K562 (cell line): ENCODE measurements at regions not wholly inside any gene's neighbourhood (a gene's known extent, or its start where the extent isn't known, plus 50 kb on each side); places are given as distances from the start of the nearest gene placed in this dataset.

Experiments
- ATAC-seq: fragments of 200-7000 bp; cut with Tn5 transposase; 3 replicates; pipeline ENCODE4 v1.9.1; 2020; ENCODE audit warnings: moderate library complexity
- BruUV-seq: library from RNA; stranded (reverse); fragments of 400-500 nt; replicated peaks from 2 replicates; lab custom pipeline; 2021; lab: Mats Ljungman, UMichigan
- CTCF ChIA-PET: fragments of 300-600 bp; formaldehyde crosslinking; extraction: SDS; loops from one replicate; lab custom pipeline; 2021; ENCODE audit warnings: low intra/inter-chr PET ratio; lab: Yijun Ruan, JAX
- POLR2A ChIA-PET: fragments of 300-600, 350-650 bp; sonication (Branson Sonifier 250); formaldehyde crosslinking; extraction: SDS; loops from one replicate; lab custom pipeline; 2021; ENCODE audit warnings: antibody characterized with exemption, inconsistent platforms; lab: Yijun Ruan, JAX
- DNase-seq, 4 experiments: peaks; one replicate each; pipeline versions ENCODE4 v3.0.0 to v3.0.0-alpha.2; 2011 to 2018; ENCODE audit warnings: low spot score in 3 of 4, mixed read lengths in 3 of 4; ENCODE audit errors: extremely low read depth in 1 of 4
- FAIRE-seq: peaks from 2 replicates; lab custom pipeline; 2011; peaks lifted over from hg19 to GRCh38; lab: Jason Lieb, UNC
- H2AFZ ChIP-seq: 2 replicates; pipeline ENCODE4 v1.6.0; 2011; ENCODE audit warnings: low read depth, low read length, control low read depth, inconsistent platforms
- H3K27ac ChIP-seq: fragments of 200-600 bp; 3 replicates; pipeline ENCODE4 v1.8.0; 2011; ENCODE audit warnings: low read depth, mild to moderate bottlenecking, control low read depth, inconsistent platforms, low read length, moderate library complexity, mixed read lengths; ENCODE audit errors: extremely low read depth
- H3K27me3 ChIP-seq, 2 experiments: fragments of 300-600 bp in 1 of 2; 2 replicates in 1 of 2; 3 replicates in 1 of 2; pipeline versions ENCODE4 v1.6.0 to v1.8.0; 2011; ENCODE audit warnings: inconsistent platforms in 2 of 2, low read length in 2 of 2, mild to moderate bottlenecking in 1 of 2, mixed read lengths in 1 of 2, moderate library complexity in 1 of 2; ENCODE audit not compliant: control insufficient read depth in 2 of 2, insufficient read depth in 2 of 2
- H3K36me3 ChIP-seq: fragments of 300-600 bp; 3 replicates; pipeline ENCODE4 v1.8.0; 2011; ENCODE audit warnings: mild to moderate bottlenecking, low read length, inconsistent platforms; ENCODE audit not compliant: control insufficient read depth, insufficient read depth
- H3K4me1 ChIP-seq, 2 experiments: fragments of 200-600 bp in 1 of 2; replicated peaks in 1 of 2; 2 replicates in 1 of 2; 3 replicates in 1 of 2; pipeline versions ENCODE4 v1.5.1 to v1.8.0; 2011; ENCODE audit warnings: inconsistent platforms in 2 of 2, low read length in 2 of 2, mild to moderate bottlenecking in 1 of 2, mixed read lengths in 1 of 2, moderate library complexity in 1 of 2; ENCODE audit not compliant: control insufficient read depth in 2 of 2, insufficient read depth in 2 of 2
- H3K4me2 ChIP-seq: 2 replicates; pipeline ENCODE4 v1.6.1; 2011; ENCODE audit warnings: low read length, control low read depth, inconsistent platforms, mixed read lengths; ENCODE audit not compliant: insufficient read depth
- H3K4me3 ChIP-seq: fragments of 200-600 bp; sonication (generic), shearing (Covaris generic); 2 replicates; pipeline ENCODE4 v1.5.1; 2016; ENCODE audit warnings: control low read depth, inconsistent platforms
- H3K79me2 ChIP-seq: fragments of 200-600 bp; 3 replicates; pipeline ENCODE4 v1.8.0; 2011; ENCODE audit warnings: low read length, inconsistent platforms; ENCODE audit not compliant: control insufficient read depth, insufficient read depth
- H3K9ac ChIP-seq, 2 experiments: 2 replicates each; pipeline versions ENCODE4 v1.6.0 to v1.6.1; 2011; ENCODE audit warnings: low read depth in 2 of 2, low read length in 2 of 2, control low read depth in 1 of 2, inconsistent platforms in 1 of 2, mild to moderate bottlenecking in 1 of 2, mixed read lengths in 1 of 2; ENCODE audit not compliant: insufficient read depth in 1 of 2
- H3K9me1 ChIP-seq: one replicate; pipeline ENCODE4 v1.6.0; 2011; ENCODE audit warnings: inconsistent platforms, mild to moderate bottlenecking, low read length, moderate library complexity; ENCODE audit not compliant: control insufficient read depth, insufficient read depth
- H3K9me3 ChIP-seq: replicated peaks from 2 replicates; pipeline ENCODE4 v1.5.1; 2011; ENCODE audit warnings: low read depth, low read length, inconsistent platforms; ENCODE audit not compliant: control insufficient read depth, insufficient read depth
- H4K20me1 ChIP-seq: replicated peaks from 2 replicates; pipeline ENCODE4 v1.6.1; 2011; ENCODE audit warnings: low read length, inconsistent platforms, mixed read lengths; ENCODE audit not compliant: control insufficient read depth, insufficient read depth
- CREB1 ChIP-seq, 2 experiments: sonication (generic) in 1 of 2; formaldehyde crosslinking in 1 of 2; IDR thresholded peaks; 2 replicates each; pipeline versions ENCODE4 v1.6.1 to v1.8.0; 2012 to 2022; ENCODE audit warnings: inconsistent platforms in 1 of 2, mild to moderate bottlenecking in 1 of 2, missing genetic modification reagents in 1 of 2, moderate library complexity in 1 of 2
- DNMT1 ChIP-seq: fragments of 450-650 bp; IDR thresholded peaks from 2 replicates; pipeline ENCODE4 v1.6.1; 2016; ENCODE audit warnings: antibody characterized with exemption, mild to moderate bottlenecking
- E2F8 ChIP-seq: fragments of 450-650 bp; IDR thresholded peaks from 2 replicates; pipeline ENCODE4 v1.7.1; 2018; ENCODE audit warnings: mild to moderate bottlenecking, low read depth; ENCODE audit not compliant: partially characterized antibody
- GATA2 ChIP-seq: sonication (generic); formaldehyde crosslinking; IDR thresholded peaks from 2 replicates; pipeline ENCODE4 v1.4.0; 2020; ENCODE audit warnings: mild to moderate bottlenecking, missing genetic modification reagents
- HSF4 ChIP-seq: fragments of 250-450 bp; sonication (Bioruptor Pico); IDR thresholded peaks from 2 replicates; pipeline ENCODE4 v2.1.2; 2022; ENCODE audit warnings: mild to moderate bottlenecking, moderate library complexity, borderline replicate concordance
- NBN ChIP-seq: fragments of 450-650 bp; IDR thresholded peaks from 2 replicates; pipeline ENCODE4 v1.6.1; 2016; ENCODE audit warnings: low read depth, mild to moderate bottlenecking
- STAT5A ChIP-seq: IDR thresholded peaks from 2 replicates; pipeline ENCODE4 v1.6.1; 2012; ENCODE audit warnings: low read length, inconsistent platforms, borderline replicate concordance
- TCF7L2 ChIP-seq: fragments of 150-350 bp; IDR thresholded peaks from 2 replicates; pipeline ENCODE4 v1.6.1; 2016; ENCODE audit warnings: low read depth, mild to moderate bottlenecking, low read length, moderate library complexity
- TFAP4 ChIP-seq: sonication (generic); formaldehyde crosslinking; IDR thresholded peaks from 2 replicates; pipeline ENCODE4 v1.8.0; 2022; ENCODE audit warnings: missing genetic modification reagents, mild to moderate bottlenecking, moderate library complexity, borderline replicate concordance
- ZC3H4 ChIP-seq: sonication (generic); formaldehyde crosslinking; IDR thresholded peaks from 2 replicates; pipeline ENCODE4 v1.9.0; 2021; ENCODE audit warnings: missing genetic modification reagents, borderline replicate concordance
- ZFPM2 ChIP-seq: fragments of 250-450 bp; sonication (Bioruptor Pico); IDR thresholded peaks from 2 replicates; pipeline ENCODE4 v1.5.1; 2022; ENCODE audit warnings: mild to moderate bottlenecking
- ZKSCAN3 ChIP-seq: fragments of 250-450 bp; sonication (Bioruptor Pico); IDR thresholded peaks from 2 replicates; pipeline ENCODE4 v1.4.0; 2020
- ZNF57 ChIP-seq: fragments of 450-650 bp; formaldehyde crosslinking; IDR thresholded peaks from 2 replicates; pipeline ENCODE4 v1.4.0; 2020; ENCODE audit warnings: mild to moderate bottlenecking, moderate library complexity
- ZNF584 ChIP-seq: fragments of 200-800 bp; sonication (Bioruptor generic); IDR thresholded peaks from 2 replicates; pipeline ENCODE4 v1.6.1; 2016; ENCODE audit warnings: low read depth, mild to moderate bottlenecking, missing genetic modification characterization, missing compliant biosample characterization
- WGBS: fragments of 100-300 bp; shearing (Covaris generic); methylation state at CpG from one replicate; pipeline ENCODE4 v1.1.6; 2016; ENCODE audit warnings: low coverage, mixed read lengths; ENCODE audit not compliant: insufficient coverage; ENCODE audit errors: missing lambda C conversion rate; 5-methylcytosine and 5-hydroxymethylcytosine counted together
- in situ Hi-C: fragments of 300-500 bp; cut with MboI; formaldehyde crosslinking; loops from 4 replicates; pipeline ENCODE4 v1.15.0; 2018; ENCODE audit warnings: inconsistent platforms, mixed read lengths
- intact Hi-C: fragments of 100-400 bp; cut with micrococcal nuclease; formaldehyde crosslinking; loops from 2 replicates; pipeline ENCODE4 v1.14.2; 2022

GRCh38 chr10:111473361-111473760, 396.5 kb downstream of the ADRA2A start:
- POLR2A ChIA-PET: no interaction called here
- H2AFZ ChIP-seq: no peak overlapping the region
- H3K4me2 ChIP-seq: no peak overlapping the region
- CTCF ChIA-PET: no interaction called here
- no peaks in the 10 kb centered on the region for H3K27me3 ChIP-seq
- no peak overlapping the region for H3K4me3 ChIP-seq
- 0% methylated on average over 2 of the region's 3 CpGs for WGBS
- intact Hi-C loops: no loop called here
- no peaks in the 10 kb centered on the region for H3K9me3 ChIP-seq
- DNase-seq (no peak), ATAC-seq (no peak), FAIRE-seq (no peak)
- no peak overlapping the region for H3K9ac ChIP-seq
- TF ChIP-seq HSF4: no peak
- TF ChIP-seq TFAP4: no peak
- TF ChIP-seq ZNF57 (CRISPR knock-in tag): no peak
- TF ChIP-seq STAT5A: no peak
- TF ChIP-seq ZFPM2 (CRISPR knock-in tag): no peak
- H3K27ac ChIP-seq: no peak overlapping the region
- no peaks in the 10 kb centered on the region for H3K36me3 ChIP-seq
- H4K20me1 ChIP-seq: no peaks in the 10 kb centered on the region
- H3K79me2 ChIP-seq: no peaks in the 10 kb centered on the region
- in situ Hi-C loops: no loop called here
- H3K9me1 ChIP-seq: no peaks in the 10 kb centered on the region
- no peaks in the 10 kb centered on the region for H3K4me1 ChIP-seq
- BruUV-seq: no TSS peak

- CTCF ChIA-PET: no interaction called here
- no peak overlapping the region for H3K27ac ChIP-seq
- H3K27me3 ChIP-seq: no peaks in the 10 kb centered on the region
- H4K20me1 ChIP-seq: no peaks in the 10 kb centered on the region
- WGBS: 0% methylated on average over 1 of the region's 4 CpGs
- no peak for DNase-seq
- in situ Hi-C loops (no loop called here), intact Hi-C loops (no loop called here)
- H3K9me3 ChIP-seq: no peaks in the 10 kb centered on the region
- no peak for ATAC-seq
- no peak for FAIRE-seq
- H2AFZ ChIP-seq: no peak overlapping the region
- no peaks in the 10 kb centered on the region for H3K79me2 ChIP-seq
- H3K9me1 ChIP-seq: no peaks in the 10 kb centered on the region
- no peak overlapping the region for H3K9ac ChIP-seq
- H3K4me1 ChIP-seq: no peaks in the 10 kb centered on the region
- H3K4me3 ChIP-seq: no peak overlapping the region
- H3K4me2 ChIP-seq: no peak overlapping the region
- no peaks in the 10 kb centered on the region for H3K36me3 ChIP-seq
- POLR2A ChIA-PET: no interaction called here
- BruUV-seq: no TSS peak
- TF ChIP-seq E2F8: no peak
- TF ChIP-seq DNMT1: no peak
- no peak for TF ChIP-seq ZKSCAN3
- no peak for TF ChIP-seq TCF7L2
- no peak for TF ChIP-seq ZC3H4 (CRISPR knock-in tag)
- TF ChIP-seq ZNF584 (CRISPR knock-in tag): no peak
- no peak for TF ChIP-seq GATA2
- no peak for TF ChIP-seq CREB1 (IDR thresholded peaks at IDR 0.05)
- no peak for TF ChIP-seq CREB1 (CRISPR knock-in tag; IDR thresholded peaks at IDR 0.05)
- no peak for TF ChIP-seq NBN
These were observed 398.0 kb downstream of the ADRA2A start for GRCh38 chr10:111474786-111475185.
